Liver (tissue), 7 donors: ENCODE measurements at regions not wholly inside any gene's neighbourhood (a gene's known extent, or its start where the extent isn't known, plus 50 kb on each side); places are given as distances from the start of the nearest gene placed in this dataset.

Experiments used
- DNase-seq: peaks from one replicate; pipeline ENCODE4 v3.0.0-alpha.2; 2017; ENCODE audit warnings: low spot score
- H3K27ac ChIP-seq, 2 donors: one replicate each; pipeline ENCODE4 v1.7.0; 2013; ENCODE audit warnings: inconsistent platforms in 2 of 2, low read length in 2 of 2, control low read depth in 1 of 2, low read depth in 1 of 2, mild to moderate bottlenecking in 1 of 2
- H3K27me3 ChIP-seq, 4 donors: one replicate each; pipeline versions ENCODE4 v1.6.1 to v1.7.0; 2013; ENCODE audit warnings: low read length in 3 of 4, inconsistent platforms in 1 of 4, mild to moderate bottlenecking in 1 of 4, moderate library complexity in 1 of 4; ENCODE audit not compliant: control insufficient read depth in 4 of 4, insufficient read depth in 4 of 4
- H3K36me3 ChIP-seq, 4 donors: one replicate each; pipeline versions ENCODE4 v1.6.1 to v1.7.0; 2013; ENCODE audit warnings: low read length in 3 of 4, mild to moderate bottlenecking in 3 of 4, low read depth in 1 of 4, moderate library complexity in 1 of 4; ENCODE audit not compliant: control insufficient read depth in 4 of 4, insufficient read depth in 3 of 4
- H3K4me1 ChIP-seq, 4 donors: one replicate each; pipeline versions ENCODE4 v1.6.1 to v1.7.0; 2013; ENCODE audit warnings: low read length in 3 of 4, mild to moderate bottlenecking in 3 of 4, moderate library complexity in 1 of 4; ENCODE audit not compliant: control insufficient read depth in 4 of 4, insufficient read depth in 4 of 4
- H3K4me3 ChIP-seq, 3 donors: one replicate each; pipeline versions ENCODE4 v1.6.1 to v1.7.0; 2013; ENCODE audit warnings: low read length in 3 of 3, control low read depth in 1 of 3, low read depth in 1 of 3, mild to moderate bottlenecking in 1 of 3
- H3K9ac ChIP-seq, 2 donors: one replicate each; pipeline ENCODE4 v1.7.0; 2013; ENCODE audit warnings: low read length in 2 of 2, mild to moderate bottlenecking in 2 of 2, moderate library complexity in 2 of 2, control low read depth in 1 of 2, low read depth in 1 of 2
- H3K9me3 ChIP-seq, 4 donors: one replicate each; pipeline versions ENCODE4 v1.6.1 to v1.7.0; 2013; ENCODE audit warnings: low read length in 3 of 4; ENCODE audit not compliant: control insufficient read depth in 4 of 4
- ATF3 ChIP-seq: IDR thresholded peaks from 2 replicates; pipeline ENCODE4 v1.6.1; 2016; ENCODE audit warnings: antibody characterized with exemption
- EGR1 ChIP-seq, 2 donors: IDR thresholded peaks; 2 replicates each; pipeline ENCODE4 v1.6.1; 2016 to 2018; ENCODE audit warnings: antibody characterized with exemption in 2 of 2, low read depth in 2 of 2
- FOXA1 ChIP-seq: IDR thresholded peaks from 2 replicates; pipeline ENCODE4 v1.6.1; 2016; ENCODE audit warnings: antibody characterized with exemption
- FOXA2 ChIP-seq: IDR thresholded peaks from 2 replicates; pipeline ENCODE4 v1.6.1; 2016; ENCODE audit warnings: antibody characterized with exemption
- GABPA ChIP-seq, 2 donors: IDR thresholded peaks in 1 of 2; conservative IDR thresholded peaks in 1 of 2; 2 replicates each; pipeline ENCODE4 v1.6.1; 2016; ENCODE audit warnings: antibody characterized with exemption in 2 of 2, mild to moderate bottlenecking in 1 of 2, moderate library complexity in 1 of 2
- HNF4A ChIP-seq, 2 donors: conservative IDR thresholded peaks; 2 replicates each; pipeline ENCODE4 v1.6.1; 2016; ENCODE audit warnings: antibody characterized with exemption in 2 of 2, mild to moderate bottlenecking in 2 of 2
- HNF4G ChIP-seq: IDR thresholded peaks from 2 replicates; pipeline ENCODE4 v1.6.1; 2016; ENCODE audit warnings: antibody characterized with exemption
- JUND ChIP-seq, 2 donors: IDR thresholded peaks; 2 replicates each; pipeline ENCODE4 v1.6.1; 2016; ENCODE audit warnings: antibody characterized with exemption in 2 of 2
- MAX ChIP-seq: IDR thresholded peaks from 2 replicates; pipeline ENCODE4 v1.6.1; 2016; ENCODE audit warnings: antibody characterized with exemption
- NR2F2 ChIP-seq: IDR thresholded peaks from 2 replicates; pipeline ENCODE4 v1.6.1; 2016; ENCODE audit warnings: antibody characterized with exemption
- RAD21 ChIP-seq, 2 donors: IDR thresholded peaks; 2 replicates each; pipeline ENCODE4 v1.6.1; 2016; ENCODE audit warnings: antibody characterized with exemption in 2 of 2, mild to moderate bottlenecking in 2 of 2
- REST ChIP-seq: IDR thresholded peaks from 2 replicates; pipeline ENCODE4 v1.6.1; 2016; ENCODE audit warnings: antibody characterized with exemption, mild to moderate bottlenecking
- RXRA ChIP-seq, 2 donors: IDR thresholded peaks; 2 replicates each; pipeline ENCODE4 v1.6.1; 2017 to 2018; ENCODE audit warnings: antibody characterized with exemption in 2 of 2, mild to moderate bottlenecking in 1 of 2
- SP1 ChIP-seq: IDR thresholded peaks from 2 replicates; pipeline ENCODE4 v1.6.1; 2018; ENCODE audit warnings: antibody characterized with exemption, mild to moderate bottlenecking
- TAF1 ChIP-seq: conservative IDR thresholded peaks from 2 replicates; pipeline ENCODE4 v1.6.1; 2016; ENCODE audit warnings: antibody characterized with exemption, mild to moderate bottlenecking
- YY1 ChIP-seq: IDR thresholded peaks from 2 replicates; pipeline ENCODE4 v1.6.1; 2016; ENCODE audit warnings: antibody characterized with exemption, mild to moderate bottlenecking
- ZBTB33 ChIP-seq: IDR thresholded peaks from 2 replicates; pipeline ENCODE4 v1.6.1; 2016; ENCODE audit warnings: antibody characterized with exemption
- WGBS: extraction: QIAGEN DNeasy Blood & Tissue Kit; methylation state at CpG from one replicate; pipeline ENCODE4 v1.1.7; 2013; 5-methylcytosine and 5-hydroxymethylcytosine counted together
- donor health status: healthy.
- donor health status: healthy.
- donor health status: healthy.
- donor health status: healthy.

GRCh38 chr14:51575349-51576116, 76.2 kb upstream of the FRMD6 start:
- no peak for TF ChIP-seq NR2F2
- TF ChIP-seq HNF4A (conservative IDR thresholded peaks at IDR 0.05), result no peak
- no peak for TF ChIP-seq JUND (IDR thresholded peaks at IDR 0.05)
- no peak for TF ChIP-seq FOXA2
- TF ChIP-seq EGR1 (IDR thresholded peaks at IDR 0.05; ENCODE audit: low read depth in 2 of 2), result no peak
- no peak for TF ChIP-seq TAF1
- TF ChIP-seq REST, result no peak
- TF ChIP-seq HNF4G, result no peak
- TF ChIP-seq RXRA (IDR thresholded peaks at IDR 0.05), result no peak
- 81% methylated on average over 11 of the region's 11 CpGs for WGBS
- Histone ChIP-seq H3K4me3 (no peak overlapping the region), H3K36me3 (no peaks in the 10 kb centered on the region), H3K9ac (no peak overlapping the region), H3K9me3 (no peaks in the 10 kb centered on the region), H3K27me3 (no peaks in the 10 kb centered on the region), H3K4me1 (no peaks in the 10 kb centered on the region), H3K27ac (no peak overlapping the region)
- no peak for DNase-seq

- Histone ChIP-seq H3K27me3 (no peaks in the 10 kb centered on the region), H3K27ac (no peak overlapping the region), H3K9me3 (no peaks in the 10 kb centered on the region), H3K36me3 (no peaks in the 10 kb centered on the region), H3K4me3 (no peak overlapping the region), H3K9ac (no peak overlapping the region), H3K4me1 (no peaks in the 10 kb centered on the region)
- DNase-seq, result no peak
- TF ChIP-seq YY1, result no peak
- TF ChIP-seq GABPA (IDR thresholded peaks at IDR 0.05 in 1 of 2, conservative IDR thresholded peaks at IDR 0.05 in 1 of 2), result no peak
- TF ChIP-seq FOXA1, result no peak
- no peak for TF ChIP-seq EGR1 (IDR thresholded peaks at IDR 0.05; ENCODE audit: low read depth in 2 of 2)
- no peak for TF ChIP-seq ATF3
- no peak for TF ChIP-seq HNF4A (conservative IDR thresholded peaks at IDR 0.05)
- no peak for TF ChIP-seq SP1
- no peak for TF ChIP-seq FOXA2
- no peak for TF ChIP-seq MAX
- TF ChIP-seq RXRA (IDR thresholded peaks at IDR 0.05), result no peak
- no peak for TF ChIP-seq NR2F2
- no peak for TF ChIP-seq ZBTB33
- no peak for TF ChIP-seq RAD21 (IDR thresholded peaks at IDR 0.05)
- WGBS, result 80% methylated on average over 3 of the region's 3 CpGs
These were observed 75.6 kb upstream of the FRMD6 start for GRCh38 chr14:51576117-51576430.
